ENCODE measurements at regions not wholly inside any gene's neighbourhood (a gene's known extent, or its start where the extent isn't known, plus 50 kb on each side); places are given as distances from the start of the nearest gene placed in this dataset.

GRCh38 chr10:90484518-90484917, 373.3 kb downstream of the HTR7 start:
- no peak for TF ChIP-seq POLR2A (IDR thresholded peaks at IDR 0.05)
- no peak for TF ChIP-seq CTCF (IDR thresholded peaks at IDR 0.05)
- TF ChIP-seq POLR2AphosphoS5 (IDR thresholded peaks at IDR 0.05) = no peak
